Suprapubic skin (tissue), 4 donors: ENCODE measurements at regions not wholly inside any gene's neighbourhood (a gene's known extent, or its start where the extent isn't known, plus 50 kb on each side); places are given as distances from the start of the nearest gene placed in this dataset.

Experiments used
- DNase-seq, 2 donors: peaks; one replicate each; pipeline ENCODE4 v3.0.0-alpha.2; 2019; ENCODE audit warnings: low spot score in 2 of 2
- H3K27ac ChIP-seq: fragments of 200-600 bp; sonication (generic); one replicate; pipeline ENCODE4 v1.5.1; 2019
- H3K27me3 ChIP-seq: fragments of 200-600 bp; sonication (generic); one replicate; pipeline ENCODE4 v1.5.1; 2019
- H3K36me3 ChIP-seq: fragments of 200-600 bp; sonication (generic); one replicate; pipeline ENCODE4 v1.5.1; 2019
- H3K4me1 ChIP-seq: fragments of 200-600 bp; sonication (generic); one replicate; pipeline ENCODE4 v1.5.1; 2019
- H3K4me3 ChIP-seq: fragments of 200-600 bp; sonication (generic); one replicate; pipeline ENCODE4 v1.5.1; 2019; ENCODE audit warnings: mild to moderate bottlenecking
- H3K9me3 ChIP-seq: fragments of 200-600 bp; sonication (generic); one replicate; pipeline ENCODE4 v1.5.1; 2019
- CTCF ChIP-seq, 2 donors: fragments of 200-600 bp in 1 of 2; fragments of 450-650 bp in 1 of 2; sonication (generic) in 1 of 2; IDR thresholded peaks; one replicate each; pipeline ENCODE4 v1.5.1; 2016 to 2019; ENCODE audit warnings: antibody characterized with exemption in 2 of 2, mild to moderate bottlenecking in 1 of 2, moderate library complexity in 1 of 2
- EP300 ChIP-seq: sonication (generic); formaldehyde crosslinking; IDR thresholded peaks from one replicate; pipeline ENCODE4 v1.6.1; 2017; ENCODE audit warnings: antibody characterized with exemption
- POLR2A ChIP-seq, 2 donors: fragments of 450-650 bp; IDR thresholded peaks; one replicate each; pipeline ENCODE4 v1.6.1; 2017; ENCODE audit warnings: antibody characterized with exemption in 2 of 2, mild to moderate bottlenecking in 2 of 2, moderate library complexity in 2 of 2
- POLR2AphosphoS5 ChIP-seq, 3 donors: sonication (generic); formaldehyde crosslinking; IDR thresholded peaks; one replicate each; pipeline ENCODE4 v1.6.1; 2017; ENCODE audit warnings: antibody characterized with exemption in 3 of 3
- WGBS: methylation state at CpG from one replicate; pipeline ENCODE4 v1.1.5; 2018; 5-methylcytosine and 5-hydroxymethylcytosine counted together

GRCh38 chr1:218600968-218601367 lies 255.8 kb downstream of the TGFB2 start:
- Histone ChIP-seq H3K27me3 (no peaks in the 10 kb centered on the region), H3K4me1 (peaks cover 3% of the 10 kb centered on the region), H3K9me3 (no peaks in the 10 kb centered on the region), H3K27ac (no peak overlapping the region), H3K4me3 (no peak overlapping the region), H3K36me3 (no peaks in the 10 kb centered on the region)
- 54% methylated on average over 3 of the region's 3 CpGs for WGBS
- DNase-seq: no peak
- TF ChIP-seq POLR2AphosphoS5 (IDR thresholded peaks at IDR 0.05) (no peak), EP300 (no peak), POLR2A (IDR thresholded peaks at IDR 0.05) (no peak), CTCF (IDR thresholded peaks at IDR 0.05) (no peak)

- TF ChIP-seq POLR2AphosphoS5 (IDR thresholded peaks at IDR 0.05) (no peak), EP300 (no peak), POLR2A (IDR thresholded peaks at IDR 0.05) (no peak), CTCF (IDR thresholded peaks at IDR 0.05) (no peak)
- DNase-seq: no peak
- H3K27ac ChIP-seq: no peak overlapping the region
- no peak overlapping the region for H3K4me3 ChIP-seq
- 94% methylated on average over 1 of the region's 1 CpG for WGBS
- no peaks in the 10 kb centered on the region for H3K9me3 ChIP-seq
- H3K27me3 ChIP-seq: no peaks in the 10 kb centered on the region
- H3K36me3 ChIP-seq: no peaks in the 10 kb centered on the region
- H3K4me1 ChIP-seq: peaks cover 3% of the 10 kb centered on the region
These were observed 259.1 kb downstream of the TGFB2 start for GRCh38 chr1:218604217-218604616.

- no peak overlapping the region for H3K4me3 ChIP-seq
- no peak for DNase-seq
- no peaks in the 10 kb centered on the region for H3K4me1 ChIP-seq
- H3K27ac ChIP-seq: no peak overlapping the region
- 64% methylated on average over 1 of the region's 1 CpG for WGBS
- H3K27me3 ChIP-seq: no peaks in the 10 kb centered on the region
- TF ChIP-seq CTCF (IDR thresholded peaks at IDR 0.05) (no peak), POLR2AphosphoS5 (IDR thresholded peaks at IDR 0.05) (no peak), POLR2A (IDR thresholded peaks at IDR 0.05) (no peak), EP300 (no peak)
- no peaks in the 10 kb centered on the region for H3K9me3 ChIP-seq
- H3K36me3 ChIP-seq: no peaks in the 10 kb centered on the region
These were observed 266.9 kb downstream of the TGFB2 start for GRCh38 chr1:218611916-218612585.

GRCh38 chr1:218613105-218613504 lies 268.0 kb downstream of the TGFB2 start:
- no peak for TF ChIP-seq EP300
- no peak for TF ChIP-seq POLR2A (IDR thresholded peaks at IDR 0.05)
- no peak for TF ChIP-seq POLR2AphosphoS5 (IDR thresholded peaks at IDR 0.05)
- no peak for TF ChIP-seq CTCF (IDR thresholded peaks at IDR 0.05)
- no peaks in the 10 kb centered on the region for H3K9me3 ChIP-seq
- no peak overlapping the region for H3K4me3 ChIP-seq
- H3K27ac ChIP-seq: no peak overlapping the region
- H3K27me3 ChIP-seq: no peaks in the 10 kb centered on the region
- 86% methylated on average over 2 of the region's 2 CpGs for WGBS
- no peak for DNase-seq
- no peaks in the 10 kb centered on the region for H3K4me1 ChIP-seq
- H3K36me3 ChIP-seq: no peaks in the 10 kb centered on the region

- Histone ChIP-seq H3K36me3 (no peaks in the 10 kb centered on the region), H3K27ac (no peak overlapping the region), H3K4me3 (no peak overlapping the region), H3K4me1 (no peaks in the 10 kb centered on the region), H3K27me3 (no peaks in the 10 kb centered on the region), H3K9me3 (no peaks in the 10 kb centered on the region)
- no peak for DNase-seq
- no peak for TF ChIP-seq EP300
- no peak for TF ChIP-seq POLR2AphosphoS5 (IDR thresholded peaks at IDR 0.05)
- TF ChIP-seq CTCF (IDR thresholded peaks at IDR 0.05): no peak
- TF ChIP-seq POLR2A (IDR thresholded peaks at IDR 0.05): no peak
- WGBS: 90% methylated on average over 2 of the region's 2 CpGs
These were observed 268.9 kb downstream of the TGFB2 start for GRCh38 chr1:218614031-218614430.
